Testis (tissue), 2 donors: ENCODE measurements at regions not wholly inside any gene's neighbourhood (a gene's known extent, or its start where the extent isn't known, plus 50 kb on each side); places are given as distances from the start of the nearest gene placed in this dataset.

Experiments used
- DNase-seq: peaks from one replicate; pipeline ENCODE4 v3.0.0-alpha.2; 2019
- H3K27ac ChIP-seq, 2 donors: fragments of 200-600 bp; sonication (generic); one replicate each; pipeline ENCODE4 v1.5.1; 2019
- H3K27me3 ChIP-seq: fragments of 200-600 bp; sonication (generic); one replicate; pipeline ENCODE4 v1.5.1; 2019
- H3K36me3 ChIP-seq: fragments of 200-600 bp; sonication (generic); one replicate; pipeline ENCODE4 v1.5.1; 2017; ENCODE audit warnings: low read depth; ENCODE audit errors: missing control alignments
- H3K4me1 ChIP-seq: fragments of 200-600 bp; sonication (generic); one replicate; pipeline ENCODE4 v1.5.1; 2019
- H3K4me3 ChIP-seq, 2 donors: fragments of 200-600 bp; sonication (generic); one replicate each; pipeline ENCODE4 v1.5.1; 2017 to 2019
- H3K9me3 ChIP-seq: fragments of 200-600 bp; sonication (generic); one replicate; pipeline ENCODE4 v1.5.1; 2017
- CTCF ChIP-seq, 3 experiments: fragments of 450-650 bp in 2 of 3; fragments of 200-600 bp in 1 of 3; sonication (generic) in 1 of 3; IDR thresholded peaks; one replicate each; pipeline ENCODE4 v1.5.1; 2016 to 2019; ENCODE audit warnings: antibody characterized with exemption in 3 of 3, mild to moderate bottlenecking in 2 of 3, moderate library complexity in 1 of 3
- POLR2A ChIP-seq: fragments of 450-650 bp; IDR thresholded peaks from one replicate; pipeline ENCODE4 v1.6.1; 2017; ENCODE audit warnings: antibody characterized with exemption, mild to moderate bottlenecking, moderate library complexity
- WGBS, 2 donors: methylation state at CpG; one replicate each; pipeline ENCODE4 v1.1.5; 2018; 5-methylcytosine and 5-hydroxymethylcytosine counted together
- intact Hi-C: fragments of 100-400 bp; cut with DNase I; formaldehyde crosslinking; loops from one replicate; pipeline ENCODE4 v1.15.1; 2023; ENCODE audit warnings: low total_unique reads

GRCh38 chr4:124277691-124278090 is 434.8 kb downstream of the ANKRD50 start:
- no peak for DNase-seq
- Histone ChIP-seq H3K4me3 (no peak overlapping the region), H3K36me3 (no peaks in the 10 kb centered on the region), H3K27ac (no peak overlapping the region), H3K4me1 (no peaks in the 10 kb centered on the region), H3K27me3 (no peaks in the 10 kb centered on the region), H3K9me3 (no peaks in the 10 kb centered on the region)
- intact Hi-C loops = no loop called here
- TF ChIP-seq CTCF (IDR thresholded peaks at IDR 0.05) = no peak
- TF ChIP-seq POLR2A = no peak
- WGBS, 2 donors = 72 to 95% methylated on average over 2 of the region's 2 CpGs

- WGBS, 2 donors = 78 to 80% methylated on average over 1 of the region's 1 CpG
- Histone ChIP-seq H3K27me3 (no peaks in the 10 kb centered on the region), H3K9me3 (no peaks in the 10 kb centered on the region), H3K4me1 (no peaks in the 10 kb centered on the region), H3K36me3 (no peaks in the 10 kb centered on the region), H3K4me3 (no peak overlapping the region), H3K27ac (no peak overlapping the region)
- no peak for TF ChIP-seq POLR2A
- no peak for TF ChIP-seq CTCF (IDR thresholded peaks at IDR 0.05)
- DNase-seq = no peak
- intact Hi-C loops = no loop called here
Measured at GRCh38 chr4:124278477-124278876, 434.1 kb downstream of the ANKRD50 start.

- no peak for DNase-seq
- Histone ChIP-seq H3K4me1 (no peaks in the 10 kb centered on the region), H3K27ac (no peak overlapping the region), H3K36me3 (no peaks in the 10 kb centered on the region), H3K27me3 (no peaks in the 10 kb centered on the region), H3K9me3 (no peaks in the 10 kb centered on the region), H3K4me3 (no peak overlapping the region)
- WGBS, 2 donors = 63 to 65% methylated on average over 2 of the region's 2 CpGs
- no peak for TF ChIP-seq CTCF (IDR thresholded peaks at IDR 0.05)
- no peak for TF ChIP-seq POLR2A
- intact Hi-C loops = no loop called here
Measured at GRCh38 chr4:124279741-124280140, 432.8 kb downstream of the ANKRD50 start.

GRCh38 chr4:124282301-124282898 is 430.1 kb downstream of the ANKRD50 start:
- Histone ChIP-seq H3K27ac (no peak overlapping the region), H3K27me3 (no peaks in the 10 kb centered on the region), H3K9me3 (no peaks in the 10 kb centered on the region), H3K36me3 (no peaks in the 10 kb centered on the region), H3K4me1 (no peaks in the 10 kb centered on the region), H3K4me3 (no peak overlapping the region)
- DNase-seq = no peak
- intact Hi-C loops = no loop called here
- TF ChIP-seq POLR2A = no peak
- 78 to 81% methylated on average over 4 of the region's 4 CpGs for WGBS, 2 donors

- H3K4me1 ChIP-seq = no peaks in the 10 kb centered on the region
- TF ChIP-seq POLR2A = no peak
- no peaks in the 10 kb centered on the region for H3K27me3 ChIP-seq
- no peak for DNase-seq
- H3K27ac ChIP-seq = no peak overlapping the region
- no peaks in the 10 kb centered on the region for H3K9me3 ChIP-seq
- no peak overlapping the region for H3K4me3 ChIP-seq
- no peaks in the 10 kb centered on the region for H3K36me3 ChIP-seq
- WGBS, 2 donors = 74 to 81% methylated on average over 2 of the region's 2 CpGs
- intact Hi-C loops = no loop called here
Measured at GRCh38 chr4:124288706-124289486, 423.6 kb downstream of the ANKRD50 start.
